Adrenal gland (tissue), 5 donors: ENCODE measurements at regions not wholly inside any gene's neighbourhood (a gene's known extent, or its start where the extent isn't known, plus 50 kb on each side); places are given as distances from the start of the nearest gene placed in this dataset.

Experiments
- CTCF ChIP-seq, 6 experiments: fragments of 450-650 bp in 4 of 6; fragments of 200-600 bp in 2 of 6; sonication (generic) in 1 of 6; IDR thresholded peaks; 1 replicate in 5 of 6; 2 replicates in 1 of 6; pipeline versions ENCODE4 v1.5.1 to v1.8.0; 2016 to 2021; ENCODE audit warnings: antibody characterized with exemption in 6 of 6, mild to moderate bottlenecking in 2 of 6, moderate library complexity in 1 of 6
- POLR2A ChIP-seq, 2 donors: fragments of 450-650 bp; IDR thresholded peaks; one replicate each; pipeline ENCODE4 v1.6.1; 2017; ENCODE audit warnings: antibody characterized with exemption in 2 of 2, mild to moderate bottlenecking in 2 of 2, moderate library complexity in 1 of 2
- donor health status: DM: no; HTN: no; CAD: no.

- TF ChIP-seq CTCF (IDR thresholded peaks at IDR 0.05) (no peak), POLR2A (IDR thresholded peaks at IDR 0.05) (no peak)
Observed at GRCh38 chr4:92090887-92091286, 212.9 kb upstream of the GRID2 start.
